Effector CD8-positive, alpha-beta T cell (primary cell): ENCODE measurements at regions not wholly inside any gene's neighbourhood (a gene's known extent, or its start where the extent isn't known, plus 50 kb on each side); places are given as distances from the start of the nearest gene placed in this dataset.

ENCODE experiments used
- DNase-seq: peaks from one replicate; lab custom pipeline; 2025; lab: John Stamatoyannopoulos, UW

DNA sequence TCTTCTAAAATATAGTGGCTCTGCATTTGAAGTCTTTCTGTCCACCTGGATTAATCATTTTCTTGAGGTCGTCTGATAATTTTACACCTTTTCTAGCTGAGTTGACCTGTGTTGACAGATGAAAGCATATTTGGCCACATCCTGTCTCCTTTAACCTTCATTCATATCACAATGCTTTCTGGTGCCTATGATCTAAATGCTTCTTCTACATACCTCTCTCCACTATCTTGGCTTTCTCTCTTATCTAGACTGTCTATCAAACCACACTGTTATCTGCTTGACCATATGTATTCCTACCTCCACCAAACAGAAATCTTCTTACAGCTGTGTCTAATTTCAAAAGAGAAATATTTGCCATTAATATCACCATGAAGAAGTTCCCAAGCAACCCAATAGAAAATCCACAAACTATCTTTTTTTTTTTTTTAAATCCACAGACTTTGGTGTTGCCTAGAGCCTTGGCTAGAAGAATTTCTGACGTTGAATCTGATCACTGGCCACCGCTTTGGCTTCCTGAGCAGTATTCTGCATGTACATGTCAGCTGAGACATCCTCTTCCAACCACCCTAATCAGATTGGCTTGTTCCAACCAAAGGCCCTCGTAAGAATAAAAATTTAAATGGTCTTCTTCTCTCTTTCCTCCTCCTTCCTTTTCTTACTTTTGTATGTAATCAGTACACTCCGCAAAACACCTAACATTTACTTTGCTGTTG is 66.3 kb upstream of the SP4 start:
- no peak for DNase-seq

DNA sequence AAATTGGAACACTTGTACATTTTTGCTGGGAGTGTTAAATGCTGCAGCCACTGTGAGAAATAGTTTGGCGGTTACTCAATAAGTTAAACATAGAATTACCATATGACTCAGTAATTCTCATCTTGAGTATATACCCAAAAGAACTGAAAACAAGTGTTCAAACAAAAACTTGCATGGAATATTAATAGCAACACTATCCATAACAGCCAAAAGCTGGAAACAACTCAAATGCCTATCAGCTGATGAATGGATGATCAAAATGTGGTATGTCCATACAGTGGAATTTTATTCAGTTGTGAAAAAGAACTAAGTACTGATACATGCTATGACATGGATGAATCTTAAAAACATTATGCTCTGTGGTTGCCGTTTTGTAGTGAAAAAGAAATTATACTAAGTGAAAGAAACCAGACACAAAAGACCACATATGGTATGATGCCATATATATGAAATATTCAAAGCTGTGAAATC is 63.0 kb upstream of the SP4 start:
- no peak for DNase-seq

- DNase-seq, result no peak
These were observed 61.8 kb upstream of the SP4 start for GRCh38 chr7:21365866-21366624.

DNA sequence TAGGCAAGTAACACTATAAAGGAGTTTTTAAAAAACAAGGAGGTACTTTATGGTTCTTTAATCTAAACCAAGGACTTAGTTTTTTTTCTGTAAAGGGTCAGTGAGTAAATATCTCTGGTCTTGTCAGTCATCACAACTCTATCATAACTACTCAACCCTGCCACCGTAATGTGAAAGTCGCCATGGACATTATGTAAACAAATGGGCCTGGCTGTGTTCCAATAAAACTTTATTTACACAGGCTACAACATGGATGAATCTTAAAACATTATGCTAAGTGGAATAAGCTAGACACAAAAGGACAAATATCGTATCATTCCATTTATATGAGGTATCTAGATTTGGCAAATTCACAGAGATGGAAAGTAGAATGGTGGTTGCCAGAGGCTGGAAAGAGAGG is 60.8 kb upstream of the SP4 start:
- no peak for DNase-seq

DNA sequence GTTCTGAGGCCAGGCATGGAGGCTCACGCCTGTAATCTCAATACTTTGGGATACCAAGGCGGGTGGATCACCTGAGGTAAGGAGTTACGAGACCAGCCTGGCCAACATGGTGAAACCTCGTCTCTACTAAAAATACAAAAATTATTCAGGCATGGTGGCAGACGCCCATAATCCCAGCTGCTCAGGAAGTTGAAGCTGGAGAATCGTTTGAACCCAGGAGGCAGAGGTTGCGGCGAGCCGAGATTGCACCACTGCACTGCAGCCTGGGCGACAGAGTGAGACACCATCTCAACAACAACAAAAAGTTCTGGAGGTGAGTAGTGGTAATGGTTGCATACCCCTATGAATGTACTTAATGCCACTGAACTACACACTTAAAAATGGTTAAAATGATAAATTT is 60.3 kb upstream of the SP4 start:
- no peak for DNase-seq

GRCh38 chr7:21368317-21368716 is 59.6 kb upstream of the SP4 start:
- no peak for DNase-seq

GRCh38 chr7:21370283-21370982 is 57.5 kb upstream of the SP4 start:
- no peak for DNase-seq

GRCh38 chr7:21371360-21371759 is 56.5 kb upstream of the SP4 start:
- DNase-seq, result no peak

- DNase-seq, result no peak
These were observed 54.9 kb upstream of the SP4 start for GRCh38 chr7:21373031-21373430.

- no peak for DNase-seq
These were observed 53.7 kb upstream of the SP4 start for GRCh38 chr7:21374134-21374533.

- no peak for DNase-seq
These were observed 50.3 kb upstream of the SP4 start for GRCh38 chr7:21377545-21377944.
